Activated T-helper 17 cell treated with anti-CD3 and anti-CD28 coated beads, Interleukin-2, amount 50 U/mL, for 72 hours (primary cell): ENCODE measurements at regions not wholly inside any gene's neighbourhood (a gene's known extent, or its start where the extent isn't known, plus 50 kb on each side); places are given as distances from the start of the nearest gene placed in this dataset.

Experiments
- ATAC-seq: fragments of 150-1000 bp; cut with Tn5 transposase; replicated peaks from 2 replicates; pipeline ENCODE4 v1.10.0; 2021; ENCODE audit warnings: mild to moderate bottlenecking, moderate library complexity
- H3K27ac Mint-ChIP-seq: one replicate; pipeline ENCODE4 v1.8.0; 2022; ENCODE audit warnings: mixed read lengths
- H3K27me3 Mint-ChIP-seq: one replicate; pipeline ENCODE4 v1.8.0; 2022; ENCODE audit warnings: mixed read lengths
- H3K36me3 Mint-ChIP-seq: one replicate; pipeline ENCODE4 v1.8.0; 2022; ENCODE audit warnings: low read depth, mild to moderate bottlenecking, mixed read lengths
- H3K4me1 Mint-ChIP-seq: one replicate; pipeline ENCODE4 v1.8.0; 2022; ENCODE audit warnings: mixed read lengths
- H3K4me3 Mint-ChIP-seq: one replicate; pipeline ENCODE4 v1.8.0; 2022; ENCODE audit warnings: mild to moderate bottlenecking, mixed read lengths
- H3K9me3 Mint-ChIP-seq: one replicate; pipeline ENCODE4 v1.8.0; 2022; ENCODE audit warnings: mixed read lengths

DNA sequence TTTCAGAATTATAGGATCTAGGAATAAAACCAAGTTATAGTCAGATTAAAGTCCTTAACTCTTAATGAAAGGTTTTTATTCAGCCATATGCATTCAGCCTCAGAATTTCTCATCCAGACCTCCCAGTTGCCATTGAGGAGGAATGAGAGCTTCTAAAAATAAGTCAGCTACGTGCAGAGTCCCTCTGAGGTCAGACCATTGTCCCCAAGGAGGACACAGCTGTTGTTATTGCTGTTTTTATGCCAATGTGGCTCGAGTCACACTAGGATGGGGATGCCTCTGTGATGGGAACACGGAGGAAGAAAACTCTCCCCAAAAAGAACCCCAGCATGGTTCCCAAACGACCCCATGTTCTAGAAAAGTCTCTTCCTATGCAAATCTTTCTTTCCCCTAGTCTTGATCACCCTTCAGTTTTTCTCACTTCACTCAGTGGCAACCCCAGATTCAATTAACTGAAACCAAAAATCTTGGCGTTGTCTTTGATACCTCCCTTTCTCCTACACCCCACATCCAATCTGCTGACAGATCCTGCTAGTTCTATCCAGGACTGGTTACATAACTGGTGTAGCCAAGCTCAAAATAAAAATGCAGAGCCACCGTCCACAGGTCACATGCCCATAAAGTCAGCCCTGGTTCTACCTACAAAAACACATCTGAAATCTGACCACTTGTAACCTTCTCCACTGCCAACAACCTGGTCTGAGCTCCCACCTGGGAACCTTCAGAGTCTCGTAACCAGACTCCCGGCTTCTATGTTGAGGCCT, 138.2 kb upstream of the ERCC4 start:
- Mint-ChIP-seq H3K9me3 (peaks cover 8% of the 10 kb centered on the region), H3K4me1 (no peaks in the 10 kb centered on the region), H3K4me3 (no peak overlapping the region), H3K36me3 (no peaks in the 10 kb centered on the region), H3K27me3 (peaks cover 8% of the 10 kb centered on the region), H3K27ac (no peak overlapping the region)
- no peak for ATAC-seq

DNA sequence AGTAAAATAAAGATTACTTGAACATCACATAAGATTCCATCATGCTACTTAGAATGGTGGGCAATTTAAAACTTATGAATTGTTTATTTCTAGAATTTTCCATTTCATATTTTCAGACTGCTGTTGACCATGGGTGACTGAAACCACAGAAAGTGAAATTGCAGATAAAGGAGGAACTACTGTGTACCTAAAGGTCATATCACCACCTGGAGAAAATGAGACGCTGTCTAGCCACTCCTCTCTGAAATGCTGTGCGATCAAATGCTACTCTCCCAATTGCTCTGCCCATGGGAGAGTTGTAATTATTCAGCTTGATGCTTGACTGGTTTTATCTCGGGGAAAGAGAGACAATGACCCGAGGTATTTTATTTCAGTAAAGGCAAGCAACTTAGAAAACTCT, 128.9 kb upstream of the ERCC4 start:
- Mint-ChIP-seq H3K9me3 (peaks cover 10% of the 10 kb centered on the region), H3K4me3 (no peak overlapping the region), H3K4me1 (no peaks in the 10 kb centered on the region), H3K27ac (no peak overlapping the region), H3K36me3 (no peaks in the 10 kb centered on the region), H3K27me3 (peaks cover 9% of the 10 kb centered on the region)
- ATAC-seq: no peak

DNA sequence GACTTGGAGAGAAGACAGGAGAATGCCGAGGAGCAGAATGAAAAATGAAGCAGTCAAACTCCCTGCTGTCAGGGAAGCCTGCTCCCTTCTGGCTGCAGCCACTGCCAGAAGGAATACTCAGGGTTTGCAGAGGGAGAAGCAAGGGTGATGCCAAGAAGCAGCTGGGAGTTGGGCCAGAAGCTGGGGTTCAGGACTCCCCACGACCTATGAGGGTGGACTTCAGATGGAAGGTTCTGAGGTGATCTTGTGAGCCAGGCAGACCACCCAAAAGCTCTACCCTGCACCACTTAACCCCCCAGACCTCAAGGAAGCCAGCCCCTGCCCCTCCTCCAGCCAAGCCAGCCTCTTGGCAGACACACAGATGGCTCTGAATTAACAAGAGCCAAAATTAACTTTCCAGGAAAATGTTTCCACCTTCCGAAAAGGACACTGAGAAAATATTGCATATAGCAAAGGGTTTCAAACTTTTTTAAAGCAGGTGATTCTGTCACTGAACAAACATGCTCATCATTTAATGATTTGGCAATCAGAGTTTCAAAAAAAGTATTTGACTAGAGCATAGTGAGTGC, 126.0 kb upstream of the ERCC4 start:
- H3K4me3 Mint-ChIP-seq: no peak overlapping the region
- ATAC-seq: no peak
- peaks cover 9% of the 10 kb centered on the region for H3K27me3 Mint-ChIP-seq
- no peak overlapping the region for H3K27ac Mint-ChIP-seq
- H3K9me3 Mint-ChIP-seq: peaks cover 10% of the 10 kb centered on the region
- no peaks in the 10 kb centered on the region for H3K36me3 Mint-ChIP-seq
- no peaks in the 10 kb centered on the region for H3K4me1 Mint-ChIP-seq

DNA sequence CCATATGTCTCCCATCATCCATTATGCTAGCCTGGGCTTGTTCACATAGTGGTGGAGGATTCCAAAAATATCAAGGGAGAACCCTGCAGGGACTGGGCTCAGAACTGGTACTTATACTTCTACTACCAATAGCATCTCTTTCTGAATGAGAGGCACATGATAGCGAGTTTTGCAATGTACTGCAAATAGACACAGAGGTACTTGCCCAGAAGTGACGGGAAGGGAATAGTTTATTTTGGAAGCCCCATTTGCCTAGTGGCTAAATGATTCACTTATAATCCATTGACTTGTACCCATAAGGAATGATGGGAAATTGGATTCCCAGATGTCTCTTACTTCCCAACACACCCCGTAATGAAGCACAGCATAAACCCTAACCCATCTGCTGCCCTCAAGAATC, 124.8 kb upstream of the ERCC4 start:
- peaks cover 10% of the 10 kb centered on the region for H3K9me3 Mint-ChIP-seq
- no peak overlapping the region for H3K4me3 Mint-ChIP-seq
- ATAC-seq: no peak
- H3K36me3 Mint-ChIP-seq: no peaks in the 10 kb centered on the region
- H3K27me3 Mint-ChIP-seq: peaks cover 12% of the 10 kb centered on the region
- no peak overlapping the region for H3K27ac Mint-ChIP-seq
- H3K4me1 Mint-ChIP-seq: no peaks in the 10 kb centered on the region

DNA sequence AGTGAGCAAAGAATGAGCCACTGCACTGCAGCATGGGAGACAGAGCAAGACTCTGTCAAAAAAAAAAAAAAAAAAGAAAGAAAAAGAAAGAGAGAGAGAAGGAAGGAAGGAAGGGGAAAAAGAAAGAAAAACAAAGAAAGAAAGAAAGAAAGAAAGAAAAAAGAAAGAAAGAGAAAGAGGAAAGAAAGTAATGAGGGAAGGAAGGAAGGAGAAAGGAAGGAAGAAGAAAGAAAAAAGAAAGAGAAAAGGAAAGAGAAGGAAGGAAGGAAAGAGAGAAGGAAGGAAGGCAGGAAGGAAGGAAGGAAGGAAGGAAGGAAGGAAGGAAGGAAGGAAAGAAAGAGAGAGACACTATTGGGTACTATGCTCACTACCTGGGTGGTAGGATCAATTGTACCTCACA, 122.2 kb upstream of the ERCC4 start:
- H3K9me3 Mint-ChIP-seq: no peaks in the 10 kb centered on the region
- no peak overlapping the region for H3K27ac Mint-ChIP-seq
- H3K36me3 Mint-ChIP-seq: no peaks in the 10 kb centered on the region
- H3K27me3 Mint-ChIP-seq: peaks cover 9% of the 10 kb centered on the region
- H3K4me3 Mint-ChIP-seq: no peak overlapping the region
- H3K4me1 Mint-ChIP-seq: no peaks in the 10 kb centered on the region
- ATAC-seq: no peak

DNA sequence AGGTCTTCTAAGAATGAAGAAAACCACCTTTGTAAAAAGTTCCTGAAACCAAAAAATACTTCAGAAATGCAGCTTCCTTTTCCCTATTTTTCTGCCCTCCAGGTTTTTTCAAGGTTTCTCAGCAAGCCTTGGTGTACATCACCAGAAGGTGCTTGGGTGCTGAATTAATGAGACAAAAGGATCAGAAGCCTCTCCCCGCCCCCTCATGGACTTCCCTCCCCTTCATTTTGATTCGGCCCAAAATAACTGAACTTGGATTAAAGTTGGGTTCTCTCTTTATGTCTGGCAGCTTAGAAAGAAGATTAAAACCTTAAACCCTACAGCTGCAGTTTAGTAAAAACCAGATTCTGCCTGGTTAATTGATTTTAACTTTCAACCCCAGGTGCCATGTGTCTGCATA, 121.7 kb upstream of the ERCC4 start:
- Mint-ChIP-seq H3K27ac (no peak overlapping the region), H3K36me3 (no peaks in the 10 kb centered on the region), H3K4me1 (no peaks in the 10 kb centered on the region), H3K9me3 (no peaks in the 10 kb centered on the region), H3K4me3 (no peak overlapping the region), H3K27me3 (peaks cover 9% of the 10 kb centered on the region)
- no peak for ATAC-seq

DNA sequence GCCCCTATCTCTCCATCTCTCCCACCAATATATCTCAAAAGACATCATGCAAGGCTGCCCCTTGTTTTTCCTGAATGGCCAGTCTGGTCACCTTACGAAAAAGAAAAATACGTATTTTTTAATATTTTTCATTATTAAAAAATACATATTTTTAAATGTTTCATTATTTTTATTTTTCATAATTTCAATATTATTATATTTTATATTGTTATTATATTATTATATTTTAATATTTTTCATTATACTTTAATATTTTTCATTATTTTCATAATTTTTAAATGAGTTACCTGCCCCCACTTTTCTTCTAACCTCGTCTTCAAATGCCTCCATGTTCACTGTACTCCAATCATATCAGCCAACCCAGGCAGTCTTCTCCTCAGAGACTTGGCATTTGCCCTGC, 116.0 kb upstream of the ERCC4 start:
- H3K27ac Mint-ChIP-seq: no peak overlapping the region
- no peak for ATAC-seq
- no peaks in the 10 kb centered on the region for H3K4me1 Mint-ChIP-seq
- H3K4me3 Mint-ChIP-seq: no peak overlapping the region
- H3K36me3 Mint-ChIP-seq: no peaks in the 10 kb centered on the region
- peaks cover 3% of the 10 kb centered on the region for H3K9me3 Mint-ChIP-seq
- H3K27me3 Mint-ChIP-seq: peaks cover 13% of the 10 kb centered on the region

DNA sequence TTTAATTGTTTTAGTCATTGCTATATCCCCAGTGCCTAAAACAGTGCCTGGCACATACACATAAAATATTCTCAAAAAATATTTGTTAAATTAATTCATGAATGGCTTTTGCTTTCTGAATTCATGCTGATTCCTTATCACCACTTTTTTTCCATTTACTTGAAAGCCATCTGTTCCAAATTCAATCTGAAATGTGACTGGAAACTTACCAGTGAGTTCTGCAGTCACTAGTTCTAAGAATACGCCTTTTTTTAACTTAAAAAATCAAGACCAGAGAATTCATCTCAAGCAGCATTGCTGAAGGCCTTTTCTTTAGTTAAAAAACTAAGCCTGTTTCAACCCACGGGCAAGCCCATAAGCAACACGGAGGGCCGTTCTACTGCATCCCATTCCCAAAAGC, 114.0 kb upstream of the ERCC4 start:
- ATAC-seq: no peak
- Mint-ChIP-seq H3K9me3 (peaks cover 3% of the 10 kb centered on the region), H3K4me1 (no peaks in the 10 kb centered on the region), H3K27me3 (peaks cover 9% of the 10 kb centered on the region), H3K27ac (no peak overlapping the region), H3K4me3 (no peak overlapping the region), H3K36me3 (no peaks in the 10 kb centered on the region)

DNA sequence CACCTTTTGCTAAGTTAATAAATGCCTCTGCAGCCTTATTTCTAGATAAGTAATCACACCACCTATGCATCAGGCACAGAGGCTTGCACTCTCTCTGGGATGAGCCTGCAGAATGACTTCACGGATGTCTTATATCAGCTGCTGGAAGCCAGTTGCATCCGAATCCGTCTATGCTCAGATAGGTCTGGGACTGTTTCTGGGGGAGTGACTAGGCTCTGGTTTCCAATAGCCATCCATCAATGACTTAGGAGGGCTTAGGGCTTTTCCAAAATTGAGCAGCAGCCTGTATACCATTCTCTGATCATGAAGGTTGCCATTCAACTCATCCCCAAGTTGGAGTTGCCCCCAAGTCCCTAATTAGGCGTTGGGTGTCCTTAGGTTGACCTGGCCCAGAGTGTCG, 113.3 kb upstream of the ERCC4 start:
- Mint-ChIP-seq H3K4me1 (no peaks in the 10 kb centered on the region), H3K9me3 (peaks cover 3% of the 10 kb centered on the region), H3K36me3 (no peaks in the 10 kb centered on the region), H3K4me3 (no peak overlapping the region), H3K27ac (no peak overlapping the region), H3K27me3 (peaks cover 8% of the 10 kb centered on the region)
- no peak for ATAC-seq

DNA sequence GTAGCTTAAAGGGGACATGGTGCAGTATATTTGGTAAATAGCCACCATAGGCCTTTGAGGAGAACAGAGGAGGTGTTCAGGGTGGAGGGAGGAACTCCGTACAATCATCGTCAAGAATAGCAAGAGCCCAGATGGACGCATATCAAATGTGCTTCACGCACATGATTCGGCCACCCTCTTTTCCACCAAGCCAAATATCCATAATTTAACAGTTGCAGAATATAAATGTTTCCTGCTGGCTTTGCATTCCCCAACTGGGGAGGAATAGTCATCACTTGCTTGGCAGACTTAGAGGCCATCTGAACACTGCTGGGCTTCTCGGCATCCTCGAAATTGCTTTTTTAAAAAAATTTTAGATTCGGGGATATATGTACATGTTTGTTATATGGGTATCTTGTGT, 111.9 kb upstream of the ERCC4 start:
- no peak for ATAC-seq
- Mint-ChIP-seq H3K4me1 (no peaks in the 10 kb centered on the region), H3K27me3 (peaks cover 8% of the 10 kb centered on the region), H3K4me3 (no peak overlapping the region), H3K27ac (no peak overlapping the region), H3K36me3 (no peaks in the 10 kb centered on the region), H3K9me3 (peaks cover 6% of the 10 kb centered on the region)

DNA sequence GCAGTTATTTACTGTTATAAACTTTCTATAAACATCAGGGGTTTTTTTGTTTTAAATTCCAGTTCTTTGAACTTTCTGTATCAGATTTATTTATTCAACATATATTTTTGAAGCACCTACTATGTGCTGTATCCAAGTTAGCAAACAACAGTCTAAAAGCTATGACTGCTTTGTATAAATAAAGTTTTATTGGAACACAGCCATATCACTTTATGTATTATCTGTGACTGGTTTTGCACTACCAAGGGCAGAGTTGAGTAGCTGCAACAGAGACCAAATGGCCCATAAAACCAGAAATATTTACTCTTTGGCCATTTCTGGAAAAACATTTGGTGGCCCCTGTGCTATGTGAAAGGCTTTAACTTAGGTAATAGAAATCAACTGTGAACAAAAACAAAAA, 110.2 kb upstream of the ERCC4 start:
- Mint-ChIP-seq H3K27me3 (peaks cover 8% of the 10 kb centered on the region), H3K4me3 (no peak overlapping the region), H3K9me3 (peaks cover 6% of the 10 kb centered on the region), H3K36me3 (no peaks in the 10 kb centered on the region), H3K4me1 (no peaks in the 10 kb centered on the region), H3K27ac (no peak overlapping the region)
- ATAC-seq: no peak

DNA sequence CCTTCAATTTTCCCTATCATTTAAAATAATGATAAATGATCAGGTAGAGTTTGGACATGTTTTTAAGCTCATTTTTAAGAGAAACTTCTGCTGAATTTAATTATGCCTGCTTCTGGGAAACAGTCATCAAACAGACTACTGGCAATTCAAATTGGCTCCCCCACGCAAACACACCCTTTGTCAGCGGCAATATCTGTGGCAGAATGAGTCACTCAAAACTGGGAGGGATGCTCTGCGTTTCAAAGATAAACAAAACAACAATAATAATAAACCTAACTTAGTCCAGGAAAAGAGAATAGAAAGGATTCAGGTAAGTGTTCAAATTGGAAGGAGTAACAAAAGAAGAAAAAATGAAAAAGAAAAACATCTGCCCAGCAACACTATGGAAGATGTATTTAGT, 108.1 kb upstream of the ERCC4 start:
- H3K4me3 Mint-ChIP-seq: no peak overlapping the region
- peaks cover 6% of the 10 kb centered on the region for H3K9me3 Mint-ChIP-seq
- H3K27ac Mint-ChIP-seq: no peak overlapping the region
- H3K27me3 Mint-ChIP-seq: peaks cover 10% of the 10 kb centered on the region
- no peak for ATAC-seq
- no peaks in the 10 kb centered on the region for H3K36me3 Mint-ChIP-seq
- H3K4me1 Mint-ChIP-seq: no peaks in the 10 kb centered on the region

DNA sequence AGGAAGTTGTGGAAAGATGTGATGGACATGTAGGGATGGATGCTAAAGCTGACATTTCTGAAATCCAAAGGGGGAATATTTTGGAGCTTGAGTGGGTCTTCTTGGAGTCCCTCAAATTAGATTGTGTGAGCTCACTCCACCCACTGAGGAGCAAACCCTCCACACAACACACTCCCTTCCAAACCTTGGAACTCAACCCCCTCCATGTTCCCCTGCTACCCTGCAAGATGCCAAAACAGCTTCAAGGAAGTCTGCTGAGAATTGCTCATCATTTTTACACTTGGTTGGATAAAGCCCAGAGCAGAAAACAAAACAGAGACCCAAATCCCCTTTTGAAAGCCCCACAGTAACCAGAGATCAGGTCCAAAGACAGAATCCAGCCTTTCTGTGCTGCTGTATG, 103.3 kb upstream of the ERCC4 start:
- no peak overlapping the region for H3K27ac Mint-ChIP-seq
- no peaks in the 10 kb centered on the region for H3K4me1 Mint-ChIP-seq

DNA sequence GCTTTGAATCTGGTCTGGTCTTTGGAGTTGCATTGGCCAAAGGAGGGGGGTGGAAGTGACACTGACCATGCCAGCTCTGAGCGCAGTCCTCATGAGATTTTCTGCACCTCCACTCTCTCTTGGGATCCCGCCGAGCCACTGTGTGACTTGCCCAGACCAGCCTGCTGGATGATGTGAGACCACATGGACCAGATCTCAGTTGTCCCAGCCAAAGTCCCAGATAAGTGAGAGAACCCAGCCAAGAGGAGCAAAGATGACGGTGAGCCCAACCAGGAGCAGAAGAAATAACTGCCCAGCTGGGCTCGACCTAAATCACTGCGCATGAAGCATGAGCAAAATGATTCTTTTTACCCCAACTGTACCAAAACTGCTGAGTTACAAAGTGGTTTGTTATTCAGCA, 96.5 kb upstream of the ERCC4 start:
- no peaks in the 10 kb centered on the region for H3K27me3 Mint-ChIP-seq

More for the DNA sequence above, 103.3 kb upstream of the ERCC4 start:
- Mint-ChIP-seq H3K27me3 (peaks cover 5% of the 10 kb centered on the region), H3K36me3 (no peaks in the 10 kb centered on the region), H3K4me3 (no peak overlapping the region), H3K9me3 (peaks cover 6% of the 10 kb centered on the region)
- no peak for ATAC-seq

DNA sequence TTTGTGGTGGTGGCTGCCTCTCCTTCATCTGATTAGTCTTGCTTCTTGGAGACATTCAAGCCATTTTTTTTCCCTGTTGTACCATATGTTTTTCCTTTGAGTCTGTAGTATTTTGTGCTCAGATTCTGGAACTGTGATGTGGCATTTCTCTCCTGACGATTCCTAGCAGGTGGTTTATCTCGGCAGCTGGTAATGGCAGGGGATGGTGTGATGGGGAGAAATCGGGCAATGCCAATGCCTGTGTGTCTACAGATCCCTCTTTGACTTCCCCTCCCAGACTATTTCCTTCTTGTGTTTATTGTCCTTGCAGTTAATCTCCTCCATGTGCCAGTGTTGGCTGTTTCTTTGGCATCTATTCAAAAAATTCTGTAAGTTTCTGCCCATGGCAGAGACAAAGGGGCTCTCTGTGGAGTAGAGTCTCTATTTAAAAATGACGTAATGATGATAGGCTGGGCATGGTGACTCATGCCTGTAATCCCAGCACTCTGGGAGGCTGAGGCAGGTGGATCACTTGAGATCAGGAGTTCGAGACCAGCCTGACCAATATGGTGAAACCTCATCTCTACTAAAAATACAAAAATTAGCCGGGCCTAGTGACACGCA, 90.2 kb upstream of the ERCC4 start:
- H3K27me3 Mint-ChIP-seq: peaks cover 18% of the 10 kb centered on the region
- ATAC-seq: no peak

More for the DNA sequence above, 96.5 kb upstream of the ERCC4 start:
- Mint-ChIP-seq H3K9me3 (peaks cover 1% of the 10 kb centered on the region), H3K4me1 (no peaks in the 10 kb centered on the region), H3K4me3 (no peak overlapping the region), H3K27ac (no peak overlapping the region), H3K36me3 (no peaks in the 10 kb centered on the region)
- ATAC-seq: no peak

More for the DNA sequence above, 90.2 kb upstream of the ERCC4 start:
- no peaks in the 10 kb centered on the region for H3K36me3 Mint-ChIP-seq
- H3K4me3 Mint-ChIP-seq: no peak overlapping the region
- H3K4me1 Mint-ChIP-seq: no peaks in the 10 kb centered on the region
- no peak overlapping the region for H3K27ac Mint-ChIP-seq
- H3K9me3 Mint-ChIP-seq: peaks cover 3% of the 10 kb centered on the region
